ENCODE measurements at regions not wholly inside any gene's neighbourhood (a gene's known extent, or its start where the extent isn't known, plus 50 kb on each side); places are given as distances from the start of the nearest gene placed in this dataset.

DNA sequence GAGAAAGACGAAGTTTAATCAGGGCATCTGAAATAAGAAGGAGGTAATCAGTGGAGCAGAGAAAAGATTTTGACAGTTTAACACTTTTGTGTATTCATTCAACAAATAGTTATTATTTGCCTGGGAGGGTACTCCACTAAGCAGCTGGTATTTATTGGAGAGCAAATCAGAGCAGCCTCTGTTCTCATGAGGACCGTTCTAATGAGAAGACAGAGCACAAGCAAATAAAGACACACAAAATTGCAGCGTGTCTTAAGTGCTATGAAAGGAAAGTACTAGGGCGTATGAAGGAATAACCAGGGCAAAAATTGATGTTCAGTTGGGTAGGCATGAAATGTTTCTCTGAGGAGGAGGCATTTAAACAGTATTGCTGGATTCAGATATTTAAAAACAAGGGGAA is 302.9 kb upstream of the RARB start:
- TF ChIP-seq, protein P1, sequence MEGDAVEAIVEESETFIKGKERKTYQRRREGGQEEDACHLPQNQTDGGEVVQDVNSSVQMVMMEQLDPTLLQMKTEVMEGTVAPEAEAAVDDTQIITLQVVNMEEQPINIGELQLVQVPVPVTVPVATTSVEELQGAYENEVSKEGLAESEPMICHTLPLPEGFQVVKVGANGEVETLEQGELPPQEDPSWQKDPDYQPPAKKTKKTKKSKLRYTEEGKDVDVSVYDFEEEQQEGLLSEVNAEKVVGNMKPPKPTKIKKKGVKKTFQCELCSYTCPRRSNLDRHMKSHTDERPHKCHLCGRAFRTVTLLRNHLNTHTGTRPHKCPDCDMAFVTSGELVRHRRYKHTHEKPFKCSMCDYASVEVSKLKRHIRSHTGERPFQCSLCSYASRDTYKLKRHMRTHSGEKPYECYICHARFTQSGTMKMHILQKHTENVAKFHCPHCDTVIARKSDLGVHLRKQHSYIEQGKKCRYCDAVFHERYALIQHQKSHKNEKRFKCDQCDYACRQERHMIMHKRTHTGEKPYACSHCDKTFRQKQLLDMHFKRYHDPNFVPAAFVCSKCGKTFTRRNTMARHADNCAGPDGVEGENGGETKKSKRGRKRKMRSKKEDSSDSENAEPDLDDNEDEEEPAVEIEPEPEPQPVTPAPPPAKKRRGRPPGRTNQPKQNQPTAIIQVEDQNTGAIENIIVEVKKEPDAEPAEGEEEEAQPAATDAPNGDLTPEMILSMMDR (IDR thresholded peaks at IDR 0.05; ENCODE audit: low read depth, low read length) = no peak
- TF ChIP-seq POLR2A (IDR thresholded peaks at IDR 0.05; ENCODE audit: extremely low read depth, insufficient read length) = no peak
- TF ChIP-seq, protein P2, sequence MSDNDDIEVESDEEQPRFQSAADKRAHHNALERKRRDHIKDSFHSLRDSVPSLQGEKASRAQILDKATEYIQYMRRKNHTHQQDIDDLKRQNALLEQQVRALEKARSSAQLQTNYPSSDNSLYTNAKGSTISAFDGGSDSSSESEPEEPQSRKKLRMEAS (IDR thresholded peaks at IDR 0.05; ENCODE audit: low read depth, low read length) = no peak

Data from NB4 (cell line).